Astrocyte (in vitro differentiated cells and primary cell): ENCODE measurements at regions not wholly inside any gene's neighbourhood (a gene's known extent, or its start where the extent isn't known, plus 50 kb on each side); places are given as distances from the start of the nearest gene placed in this dataset.

Source experiments
- CTCF ChIP-seq: IDR thresholded peaks from 2 replicates; pipeline ENCODE4 v1.5.1; 2011; ENCODE audit warnings: low read depth, mild to moderate bottlenecking, inconsistent platforms, low read length, moderate library complexity; ENCODE audit not compliant: insufficient read depth
- EZH2 ChIP-seq: IDR thresholded peaks from 2 replicates; pipeline ENCODE4 v1.6.1; 2012; ENCODE audit warnings: mild to moderate bottlenecking, low read length, inconsistent platforms; ENCODE audit not compliant: insufficient read depth

DNA sequence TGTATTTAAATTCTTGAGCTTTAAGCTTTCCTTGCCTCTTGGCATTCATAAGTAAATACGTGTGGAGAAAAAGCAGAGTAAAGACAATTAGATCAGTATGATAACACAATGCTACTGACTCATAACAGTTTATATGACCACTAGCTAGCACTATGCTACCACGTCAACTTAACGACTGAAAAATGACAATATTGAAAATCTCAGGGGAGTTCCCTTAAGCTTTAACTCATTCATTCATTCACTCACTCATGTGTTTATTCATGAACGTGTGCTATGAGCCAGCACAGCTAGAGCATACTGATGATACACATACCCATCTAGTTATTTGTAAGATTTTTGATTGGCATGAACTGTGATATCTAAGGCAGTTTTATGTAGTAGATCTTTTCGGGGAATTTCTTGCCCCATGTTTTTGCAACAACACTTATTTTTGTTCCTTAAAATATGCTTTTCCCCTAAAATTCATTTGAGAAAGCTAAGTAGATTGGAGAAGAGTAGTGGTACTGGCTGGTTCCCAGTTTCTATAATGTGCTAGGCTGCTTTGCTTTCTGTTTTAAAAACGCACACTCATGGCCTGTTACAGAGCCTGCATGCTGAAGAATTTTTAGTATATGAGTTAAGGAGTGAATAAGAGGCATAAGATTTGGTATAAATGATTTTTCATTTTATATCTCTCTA is 57.4 kb upstream of the ACBD5 start:
- TF ChIP-seq CTCF: no peak
- no peak for TF ChIP-seq EZH2
